ENCODE measurements at regions not wholly inside any gene's neighbourhood (a gene's known extent, or its start where the extent isn't known, plus 50 kb on each side); places are given as distances from the start of the nearest gene placed in this dataset.

DNA sequence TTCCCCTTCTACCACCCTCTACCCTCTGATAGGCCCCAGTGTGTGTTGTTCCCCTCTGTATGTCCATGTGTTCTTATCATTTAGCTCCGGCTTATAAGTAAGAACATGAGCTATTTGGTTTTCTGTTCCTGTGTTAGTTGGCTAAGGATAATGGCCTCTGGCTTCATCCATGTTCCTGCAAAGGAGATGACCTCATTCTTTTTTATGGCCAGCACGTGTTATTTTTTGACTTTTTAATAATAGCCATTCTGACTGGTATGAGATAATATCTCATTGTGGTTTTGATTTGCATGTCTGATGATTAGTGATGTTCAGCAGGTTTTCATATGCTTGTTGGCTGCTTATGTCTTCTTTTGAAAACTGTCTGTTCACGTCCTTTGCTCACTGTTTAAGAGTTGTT lies 63.1 kb upstream of the NPHP3 start (continued):
- TF ChIP-seq FOSL1 (IDR thresholded peaks at IDR 0.05; ENCODE audit: low read depth) = no peak
- no peak for TF ChIP-seq SRF (IDR thresholded peaks at IDR 0.05; ENCODE audit: low read depth)
- TF ChIP-seq EGR1 (IDR thresholded peaks at IDR 0.05; ENCODE audit: low read depth) = no peak
- TF ChIP-seq YY1 (IDR thresholded peaks at IDR 0.05; ENCODE audit: extremely low read depth, insufficient replicate concordance, low read depth, low read length) = no peak
- TF ChIP-seq RAD21 (IDR thresholded peaks at IDR 0.05; ENCODE audit: low read depth) = no peak
- TF ChIP-seq POLR2AphosphoS5 (IDR thresholded peaks at IDR 0.05; ENCODE audit: low read depth, low read length) = no peak
- TF ChIP-seq, protein P1, sequence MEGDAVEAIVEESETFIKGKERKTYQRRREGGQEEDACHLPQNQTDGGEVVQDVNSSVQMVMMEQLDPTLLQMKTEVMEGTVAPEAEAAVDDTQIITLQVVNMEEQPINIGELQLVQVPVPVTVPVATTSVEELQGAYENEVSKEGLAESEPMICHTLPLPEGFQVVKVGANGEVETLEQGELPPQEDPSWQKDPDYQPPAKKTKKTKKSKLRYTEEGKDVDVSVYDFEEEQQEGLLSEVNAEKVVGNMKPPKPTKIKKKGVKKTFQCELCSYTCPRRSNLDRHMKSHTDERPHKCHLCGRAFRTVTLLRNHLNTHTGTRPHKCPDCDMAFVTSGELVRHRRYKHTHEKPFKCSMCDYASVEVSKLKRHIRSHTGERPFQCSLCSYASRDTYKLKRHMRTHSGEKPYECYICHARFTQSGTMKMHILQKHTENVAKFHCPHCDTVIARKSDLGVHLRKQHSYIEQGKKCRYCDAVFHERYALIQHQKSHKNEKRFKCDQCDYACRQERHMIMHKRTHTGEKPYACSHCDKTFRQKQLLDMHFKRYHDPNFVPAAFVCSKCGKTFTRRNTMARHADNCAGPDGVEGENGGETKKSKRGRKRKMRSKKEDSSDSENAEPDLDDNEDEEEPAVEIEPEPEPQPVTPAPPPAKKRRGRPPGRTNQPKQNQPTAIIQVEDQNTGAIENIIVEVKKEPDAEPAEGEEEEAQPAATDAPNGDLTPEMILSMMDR (IDR thresholded peaks at IDR 0.05 in 2 of 3, conservative IDR thresholded peaks at IDR 0.05 in 1 of 3; ENCODE audit: borderline replicate concordance in 1 of 3, insufficient read depth in 1 of 3, low read depth in 2 of 3, low read length in 2 of 3) = no peak

DNA sequence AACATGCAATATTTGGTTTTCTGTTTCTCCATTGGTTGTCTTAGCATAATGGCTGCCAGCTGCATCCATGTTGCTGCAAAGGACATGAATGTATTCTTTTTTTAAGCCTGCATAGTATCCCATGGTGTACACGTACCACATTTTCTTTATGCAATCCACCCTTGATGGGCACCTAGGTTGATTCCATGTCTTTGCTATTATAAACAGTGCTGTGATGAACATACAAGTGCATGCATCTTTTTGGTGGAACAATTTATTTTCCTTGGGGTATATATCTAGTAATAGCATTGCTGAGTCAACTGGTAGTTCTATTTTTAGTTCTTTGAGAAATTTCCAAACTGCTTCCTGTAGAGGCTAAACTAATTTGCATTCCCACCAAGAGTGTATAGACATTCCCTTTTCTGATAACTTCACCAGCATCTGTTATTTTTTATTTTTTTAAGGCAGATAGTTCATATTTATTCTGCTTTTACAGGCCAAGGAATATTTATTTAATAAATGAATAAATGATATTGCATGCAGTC lies 62.4 kb upstream of the NPHP3 start:
- ChIA-PET CTCF (no interaction called here), POLR2A (no interaction called here), RAD21 (ENCODE audit: low non-redundant PET in 1 of 2, low total read pairs in 2 of 2, uncharacterized antibody in 2 of 2, unreplicated experiment in 2 of 2) (no interaction called here)
- H3K4me2 ChIP-seq (ENCODE audit: low read length) = no peak overlapping the region
- no peaks in the 10 kb centered on the region for H3K79me2 ChIP-seq (ENCODE audit: insufficient read depth, low read length)
- intact Hi-C loops (cut with micrococcal nuclease) = no loop called here
- H3K27ac ChIP-seq (ENCODE audit: low read depth, low read length) = no peak overlapping the region
- no peaks in the 10 kb centered on the region; the same call in 1 of the 2 replicates for H4K20me1 ChIP-seq (ENCODE audit: insufficient read depth)
- no peak overlapping the region for H2AFZ ChIP-seq (ENCODE audit: low read depth, low read length, poor library complexity, severe bottlenecking)
- TF ChIP-seq TCF7L2 (IDR thresholded peaks at IDR 0.05; ENCODE audit: borderline replicate concordance, extremely low read depth, insufficient read depth, insufficient read length) = no peak
- TF ChIP-seq SRF (IDR thresholded peaks at IDR 0.05; ENCODE audit: low read depth) = no peak
- no peak for TF ChIP-seq SIN3A (IDR thresholded peaks at IDR 0.05; ENCODE audit: low read depth)
- TF ChIP-seq YY1 (IDR thresholded peaks at IDR 0.05; ENCODE audit: extremely low read depth, insufficient replicate concordance, low read depth, low read length) = no peak
- TF ChIP-seq ELF1 (IDR thresholded peaks at IDR 0.05; ENCODE audit: borderline replicate concordance, low read depth) = no peak
- no peak for TF ChIP-seq POLR2A (IDR thresholded peaks at IDR 0.05; ENCODE audit: borderline replicate concordance, extremely low read depth, insufficient read depth, insufficient read length)
- TF ChIP-seq RAD21 (IDR thresholded peaks at IDR 0.05; ENCODE audit: low read depth) = no peak
- no peak for TF ChIP-seq JUND (IDR thresholded peaks at IDR 0.05)
- TF ChIP-seq, protein P2, sequence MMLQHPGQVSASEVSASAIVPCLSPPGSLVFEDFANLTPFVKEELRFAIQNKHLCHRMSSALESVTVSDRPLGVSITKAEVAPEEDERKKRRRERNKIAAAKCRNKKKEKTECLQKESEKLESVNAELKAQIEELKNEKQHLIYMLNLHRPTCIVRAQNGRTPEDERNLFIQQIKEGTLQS (IDR thresholded peaks at IDR 0.05) = no peak
- no peak for TF ChIP-seq CBX3 (IDR thresholded peaks at IDR 0.05; ENCODE audit: low read depth)
- TF ChIP-seq FOSL1 (IDR thresholded peaks at IDR 0.05; ENCODE audit: low read depth) = no peak
- no peak for TF ChIP-seq SP1 (IDR thresholded peaks at IDR 0.05; ENCODE audit: low read depth)
- TF ChIP-seq, protein P3, sequence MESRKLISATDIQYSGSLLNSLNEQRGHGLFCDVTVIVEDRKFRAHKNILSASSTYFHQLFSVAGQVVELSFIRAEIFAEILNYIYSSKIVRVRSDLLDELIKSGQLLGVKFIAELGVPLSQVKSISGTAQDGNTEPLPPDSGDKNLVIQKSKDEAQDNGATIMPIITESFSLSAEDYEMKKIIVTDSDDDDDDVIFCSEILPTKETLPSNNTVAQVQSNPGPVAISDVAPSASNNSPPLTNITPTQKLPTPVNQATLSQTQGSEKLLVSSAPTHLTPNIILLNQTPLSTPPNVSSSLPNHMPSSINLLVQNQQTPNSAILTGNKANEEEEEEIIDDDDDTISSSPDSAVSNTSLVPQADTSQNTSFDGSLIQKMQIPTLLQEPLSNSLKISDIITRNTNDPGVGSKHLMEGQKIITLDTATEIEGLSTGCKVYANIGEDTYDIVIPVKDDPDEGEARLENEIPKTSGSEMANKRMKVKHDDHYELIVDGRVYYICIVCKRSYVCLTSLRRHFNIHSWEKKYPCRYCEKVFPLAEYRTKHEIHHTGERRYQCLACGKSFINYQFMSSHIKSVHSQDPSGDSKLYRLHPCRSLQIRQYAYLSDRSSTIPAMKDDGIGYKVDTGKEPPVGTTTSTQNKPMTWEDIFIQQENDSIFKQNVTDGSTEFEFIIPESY (IDR thresholded peaks at IDR 0.05; ENCODE audit: extremely low read depth, insufficient replicate concordance, low read length) = no peak
- no peak for TF ChIP-seq EZH2 (IDR thresholded peaks at IDR 0.05)
- TF ChIP-seq, protein P1 (IDR thresholded peaks at IDR 0.05 in 2 of 3, conservative IDR thresholded peaks at IDR 0.05 in 1 of 3; ENCODE audit: borderline replicate concordance in 1 of 3, insufficient read depth in 1 of 3, low read depth in 2 of 3, low read length in 2 of 3) = no peak
- no peak for TF ChIP-seq POLR2AphosphoS5 (IDR thresholded peaks at IDR 0.05; ENCODE audit: low read depth, low read length)
- TF ChIP-seq ZFX (IDR thresholded peaks at IDR 0.05) = no peak
- TF ChIP-seq CEBPB (IDR thresholded peaks at IDR 0.05; ENCODE audit: low read depth) = no peak
- no TSS peak for BruUV-seq (replicated peaks)
- no peaks in the 10 kb centered on the region for H3K36me3 ChIP-seq (ENCODE audit: control insufficient read depth in 1 of 2, insufficient read depth in 2 of 2, low read length in 2 of 2)
- no peaks in the 10 kb centered on the region for H3K4me1 ChIP-seq (ENCODE audit: control insufficient read depth in 1 of 2, insufficient read depth in 2 of 2, low read length in 2 of 2)
- H3K9me2 ChIP-seq (ENCODE audit: insufficient read depth) = no peaks in the 10 kb centered on the region
- no peak overlapping the region for H3K9ac ChIP-seq (ENCODE audit: low read length)
- DNase-seq (ENCODE audit: low read depth, low spot score) (no peak), ATAC-seq (no peak)
- peaks cover 10% of the 10 kb centered on the region; the same call in 1 of the 2 replicates for H3K27me3 ChIP-seq (ENCODE audit: insufficient read depth, low read length)
- H3K4me3 ChIP-seq (replicated peaks in 1 of 2; ENCODE audit: low read depth in 1 of 2, low read length in 2 of 2) = no peak overlapping the region
- no peaks in the 10 kb centered on the region for H3K9me3 ChIP-seq (ENCODE audit: control insufficient read depth in 1 of 2, insufficient read depth in 1 of 2, low read depth in 1 of 2, low read length in 2 of 2)

Data from HCT116 (cell line).